ENCODE measurements at regions not wholly inside any gene's neighbourhood (a gene's known extent, or its start where the extent isn't known, plus 50 kb on each side); places are given as distances from the start of the nearest gene placed in this dataset.
"Not testable (repeated sequence)": the region's sequence is repeated elsewhere in the genome, so short reads cannot be mapped to it uniquely, and the experiment has no call there.

DNA sequence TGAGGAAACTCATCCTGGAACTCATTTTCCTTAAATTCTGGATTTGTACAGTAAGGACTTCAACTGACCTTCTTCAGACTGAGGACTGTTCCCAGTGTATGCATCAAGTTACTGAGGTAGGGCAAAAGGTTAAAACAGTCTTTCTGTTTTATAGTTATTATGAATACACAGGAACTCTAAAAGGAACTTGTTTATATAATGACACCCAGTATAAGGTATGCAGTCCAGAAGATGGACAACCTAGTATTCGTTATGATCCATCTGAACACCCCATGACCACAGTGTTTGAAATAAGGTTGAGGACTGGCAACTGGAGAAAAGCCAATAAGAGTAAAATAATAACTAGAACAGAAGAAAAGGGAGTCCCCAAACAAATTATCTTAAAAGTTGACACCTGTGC lies 779.9 kb upstream of the TMEM132C start:
- no peaks in the 10 kb centered on the region for H3K27me3 Mint-ChIP-seq
- H3K4me1 Mint-ChIP-seq: no peaks in the 10 kb centered on the region
- Histone ChIP-seq H3K9me3 (ENCODE audit: control insufficient read depth in 2 of 2, low read length in 2 of 2) (no peaks in the 10 kb centered on the region), H3K4me3 (ENCODE audit: low read depth, low read length) (no peak overlapping the region), H3K36me3 (ENCODE audit: control insufficient read depth, insufficient read depth, low read length) (no peaks in the 10 kb centered on the region), H3K27me3 (ENCODE audit: control insufficient read depth, insufficient read depth, low read length) (no peaks in the 10 kb centered on the region), H3K4me1 (ENCODE audit: control insufficient read depth, insufficient read depth, low read length, poor library complexity, severe bottlenecking) (no peaks in the 10 kb centered on the region), H3K27ac (ENCODE audit: insufficient read depth, low read length, poor library complexity, severe bottlenecking) (no peak overlapping the region)
- ATAC-seq (ENCODE audit: low read depth in 2 of 2): no peak
- H3K27ac Mint-ChIP-seq: no peak overlapping the region
- H3K9me3 Mint-ChIP-seq: peaks cover 0 to 4% (median 3%) of the 10 kb centered on the region in 7 donors
- DNase-seq: no peak
- H3K4me3 Mint-ChIP-seq: no peak overlapping the region
- no peaks in the 10 kb centered on the region for H3K36me3 Mint-ChIP-seq

GRCh38 chr12:127489061-127489460 lies 777.9 kb upstream of the TMEM132C start:
- H3K9me3 ChIP-seq (ENCODE audit: control insufficient read depth in 2 of 2, low read length in 2 of 2): no peaks in the 10 kb centered on the region
- H3K36me3 ChIP-seq (ENCODE audit: control insufficient read depth, insufficient read depth, low read length): no peaks in the 10 kb centered on the region
- no peaks in the 10 kb centered on the region for H3K4me1 Mint-ChIP-seq
- no peaks in the 10 kb centered on the region for H3K27me3 ChIP-seq (ENCODE audit: control insufficient read depth, insufficient read depth, low read length)
- no peak overlapping the region for H3K27ac ChIP-seq (ENCODE audit: insufficient read depth, low read length, poor library complexity, severe bottlenecking)
- no peak overlapping the region for H3K4me3 ChIP-seq (ENCODE audit: low read depth, low read length)
- DNase-seq (no peak), ATAC-seq (ENCODE audit: low read depth in 2 of 2) (no peak)
- no peak overlapping the region for H3K27ac Mint-ChIP-seq
- no peaks in the 10 kb centered on the region for H3K27me3 Mint-ChIP-seq
- no peaks in the 10 kb centered on the region for H3K4me1 ChIP-seq (ENCODE audit: control insufficient read depth, insufficient read depth, low read length, poor library complexity, severe bottlenecking)
- H3K4me3 Mint-ChIP-seq: no peak overlapping the region
- H3K9me3 Mint-ChIP-seq: peaks cover 0 to 6% (median 2%) of the 10 kb centered on the region in 7 donors
- no peaks in the 10 kb centered on the region for H3K36me3 Mint-ChIP-seq

DNA sequence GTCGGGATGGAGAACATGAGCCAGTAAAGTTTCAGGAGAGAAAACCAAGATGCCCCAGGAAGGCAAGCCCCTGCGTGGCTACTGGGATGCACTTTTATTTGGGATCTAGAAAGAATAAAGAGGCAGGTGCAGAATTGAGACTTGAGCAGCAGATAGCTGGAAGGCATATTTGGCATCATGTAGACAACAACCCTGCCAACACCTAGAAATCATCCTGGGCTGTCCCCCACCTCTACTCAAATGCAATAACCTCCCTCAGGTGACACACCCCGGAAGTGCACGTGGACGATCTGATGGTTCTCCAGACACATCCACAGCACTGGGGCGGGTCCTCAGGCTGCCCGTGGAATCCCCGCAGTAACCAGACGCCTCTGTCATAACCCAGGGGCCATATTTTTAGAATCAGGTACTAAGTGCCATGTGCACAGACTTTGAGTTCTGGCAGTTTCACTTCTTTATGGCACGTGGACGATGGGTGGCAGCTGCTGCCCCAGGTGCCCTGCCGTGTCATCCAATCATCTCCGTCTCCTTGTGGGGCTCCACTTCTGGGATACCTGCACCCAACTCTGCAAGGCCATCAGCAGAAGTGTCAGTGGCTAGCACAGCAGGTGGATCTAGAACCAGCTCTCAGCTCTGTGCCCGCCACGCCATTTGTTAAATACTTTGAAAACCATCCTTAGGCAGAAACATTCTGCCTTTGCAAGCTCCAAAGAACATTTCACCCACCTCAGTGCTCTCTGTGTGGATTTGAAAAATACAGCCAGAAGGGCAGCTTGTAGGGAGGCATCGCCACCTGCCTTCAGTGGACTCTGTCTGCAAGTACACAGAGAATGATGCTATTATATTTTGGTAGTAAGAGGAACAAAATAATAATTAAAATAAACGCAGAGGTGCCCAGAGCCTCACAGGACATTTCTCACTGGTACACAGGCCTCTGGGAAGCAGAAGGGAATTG lies 771.7 kb upstream of the TMEM132C start:
- DNase-seq (no peak), ATAC-seq (ENCODE audit: low read depth in 2 of 2) (no peak)
- Mint-ChIP-seq H3K27me3 (no peaks in the 10 kb centered on the region), H3K27ac (no peak overlapping the region), H3K4me1 (no peaks in the 10 kb centered on the region), H3K9me3 (peaks cover 0 to 10% (median 2%) of the 10 kb centered on the region in 7 donors), H3K36me3 (no peaks in the 10 kb centered on the region), H3K4me3 (no peak overlapping the region)
- H3K4me3 ChIP-seq (ENCODE audit: low read depth, low read length): no peak overlapping the region
- no peak overlapping the region for H3K27ac ChIP-seq (ENCODE audit: insufficient read depth, low read length, poor library complexity, severe bottlenecking)
- no peaks in the 10 kb centered on the region for H3K36me3 ChIP-seq (ENCODE audit: control insufficient read depth, insufficient read depth, low read length)
- H3K4me1 ChIP-seq (ENCODE audit: control insufficient read depth, insufficient read depth, low read length, poor library complexity, severe bottlenecking): no peaks in the 10 kb centered on the region
- H3K9me3 ChIP-seq (ENCODE audit: control insufficient read depth in 2 of 2, low read length in 2 of 2): no peaks in the 10 kb centered on the region
- H3K27me3 ChIP-seq (ENCODE audit: control insufficient read depth, insufficient read depth, low read length): no peaks in the 10 kb centered on the region

- Histone ChIP-seq H3K4me3 (ENCODE audit: low read depth, low read length) (no peak overlapping the region), H3K27ac (ENCODE audit: insufficient read depth, low read length, poor library complexity, severe bottlenecking) (no peak overlapping the region), H3K36me3 (ENCODE audit: control insufficient read depth, insufficient read depth, low read length) (no peaks in the 10 kb centered on the region), H3K9me3 (ENCODE audit: control insufficient read depth in 2 of 2, low read length in 2 of 2) (no peaks in the 10 kb centered on the region), H3K4me1 (ENCODE audit: control insufficient read depth, insufficient read depth, low read length, poor library complexity, severe bottlenecking) (no peaks in the 10 kb centered on the region), H3K27me3 (ENCODE audit: control insufficient read depth, insufficient read depth, low read length) (no peaks in the 10 kb centered on the region)
- no peaks in the 10 kb centered on the region for H3K4me1 Mint-ChIP-seq
- H3K9me3 Mint-ChIP-seq: peaks cover 0 to 12% (median 2%) of the 10 kb centered on the region in 7 donors
- no peak overlapping the region for H3K4me3 Mint-ChIP-seq
- H3K27me3 Mint-ChIP-seq: no peaks in the 10 kb centered on the region
- DNase-seq (no peak), ATAC-seq (ENCODE audit: low read depth in 2 of 2) (no peak)
- no peaks in the 10 kb centered on the region for H3K36me3 Mint-ChIP-seq
- H3K27ac Mint-ChIP-seq: no peak overlapping the region
These were observed 770.7 kb upstream of the TMEM132C start for GRCh38 chr12:127496255-127496654.

DNA sequence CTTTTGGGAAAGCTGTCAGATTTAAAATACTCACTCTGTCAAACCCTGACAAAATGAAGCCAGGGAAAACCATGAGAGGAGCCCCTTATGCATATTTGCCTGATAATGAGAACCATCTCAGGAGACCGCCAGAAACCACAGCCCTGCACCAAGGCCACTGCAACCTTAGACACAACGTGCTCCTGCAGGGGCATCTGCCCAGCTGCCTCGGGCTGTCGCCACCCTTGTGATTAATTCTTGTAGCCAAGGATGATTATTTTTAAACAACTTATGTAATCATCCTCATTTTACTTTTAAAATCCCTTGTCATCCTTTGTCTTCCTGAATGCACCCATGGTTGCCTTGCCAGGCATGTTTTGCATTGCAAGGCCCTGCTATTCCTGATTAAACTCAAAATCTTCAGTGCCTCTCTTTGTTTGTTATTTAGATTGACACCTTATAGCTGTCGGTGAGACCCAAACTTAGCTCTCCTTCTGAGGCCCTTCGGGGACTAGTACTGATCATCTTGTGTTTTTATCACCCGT lies 766.4 kb upstream of the TMEM132C start:
- H3K27me3 Mint-ChIP-seq: no peaks in the 10 kb centered on the region
- DNase-seq (no peak), ATAC-seq (ENCODE audit: low read depth in 2 of 2) (no peak)
- H3K36me3 Mint-ChIP-seq: no peaks in the 10 kb centered on the region
- peaks cover 0 to 6% (median 4%) of the 10 kb centered on the region in 7 donors for H3K9me3 Mint-ChIP-seq
- no peaks in the 10 kb centered on the region for H3K4me1 Mint-ChIP-seq
- H3K4me3 ChIP-seq (ENCODE audit: low read depth, low read length): no peak overlapping the region
- no peaks in the 10 kb centered on the region for H3K27me3 ChIP-seq (ENCODE audit: control insufficient read depth, insufficient read depth, low read length)
- H3K36me3 ChIP-seq (ENCODE audit: control insufficient read depth, insufficient read depth, low read length): no peaks in the 10 kb centered on the region
- no peaks in the 10 kb centered on the region for H3K4me1 ChIP-seq (ENCODE audit: control insufficient read depth, insufficient read depth, low read length, poor library complexity, severe bottlenecking)
- H3K27ac ChIP-seq (ENCODE audit: insufficient read depth, low read length, poor library complexity, severe bottlenecking): no peak overlapping the region
- no peak overlapping the region for H3K27ac Mint-ChIP-seq
- H3K4me3 Mint-ChIP-seq: no peak overlapping the region
- H3K9me3 ChIP-seq (ENCODE audit: control insufficient read depth in 2 of 2, low read length in 2 of 2): no peaks in the 10 kb centered on the region

DNA sequence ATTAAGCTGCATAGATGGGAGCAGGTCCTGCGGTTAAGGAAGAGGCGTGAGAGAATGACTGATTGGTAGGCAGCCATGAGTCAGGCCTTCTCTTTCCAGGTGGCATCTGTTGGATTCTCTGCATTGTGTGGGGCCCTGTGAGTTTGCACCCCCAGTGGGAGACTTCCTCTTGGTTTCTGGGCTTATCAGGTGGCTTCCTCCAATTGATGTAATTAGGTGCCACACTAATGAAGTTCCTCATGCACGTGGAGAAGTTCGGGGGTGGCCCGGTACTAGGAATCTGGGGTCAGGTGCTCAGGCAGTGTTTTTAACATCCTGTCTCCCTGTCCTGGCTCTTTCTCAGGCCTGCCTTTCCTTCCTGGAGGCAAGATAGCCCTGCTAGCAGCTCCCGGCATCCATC lies 765.1 kb upstream of the TMEM132C start:
- Histone ChIP-seq H3K4me1 (ENCODE audit: control insufficient read depth, insufficient read depth, low read length, poor library complexity, severe bottlenecking) (no peaks in the 10 kb centered on the region), H3K27me3 (ENCODE audit: control insufficient read depth, insufficient read depth, low read length) (no peaks in the 10 kb centered on the region), H3K36me3 (ENCODE audit: control insufficient read depth, insufficient read depth, low read length) (no peaks in the 10 kb centered on the region), H3K9me3 (ENCODE audit: control insufficient read depth in 2 of 2, low read length in 2 of 2) (no peaks in the 10 kb centered on the region), H3K4me3 (ENCODE audit: low read depth, low read length) (no peak overlapping the region), H3K27ac (ENCODE audit: insufficient read depth, low read length, poor library complexity, severe bottlenecking) (no peak overlapping the region)
- Mint-ChIP-seq H3K27ac (no peak overlapping the region), H3K27me3 (no peaks in the 10 kb centered on the region), H3K4me3 (no peak overlapping the region), H3K36me3 (no peaks in the 10 kb centered on the region), H3K4me1 (no peaks in the 10 kb centered on the region), H3K9me3 (peaks cover 0 to 5% (median 2%) of the 10 kb centered on the region in 7 donors)
- DNase-seq: no peak
- ATAC-seq (ENCODE audit: low read depth in 2 of 2): no peak

DNA sequence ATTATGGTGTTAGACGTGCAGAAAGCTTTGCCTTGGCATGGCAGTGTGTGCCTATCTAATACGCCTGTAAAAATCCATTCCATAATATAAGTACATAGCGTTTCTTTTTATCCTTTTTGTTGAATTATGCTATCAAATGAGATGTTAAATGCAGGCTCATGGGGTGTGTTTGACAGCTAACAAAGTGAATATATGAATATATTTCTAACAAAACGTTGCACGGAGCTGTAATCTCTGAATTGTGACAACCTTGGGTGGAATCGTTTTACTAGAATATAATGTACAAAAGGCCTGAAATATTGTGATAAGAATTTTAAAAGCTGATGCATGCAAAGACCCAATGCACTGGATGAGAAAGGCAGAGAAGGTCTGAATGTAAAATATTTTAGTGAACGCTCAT lies 763.7 kb upstream of the TMEM132C start:
- Histone ChIP-seq H3K4me1 (ENCODE audit: control insufficient read depth, insufficient read depth, low read length, poor library complexity, severe bottlenecking) (no peaks in the 10 kb centered on the region), H3K9me3 (ENCODE audit: control insufficient read depth in 2 of 2, low read length in 2 of 2) (no peaks in the 10 kb centered on the region), H3K36me3 (ENCODE audit: control insufficient read depth, insufficient read depth, low read length) (no peaks in the 10 kb centered on the region), H3K27me3 (ENCODE audit: control insufficient read depth, insufficient read depth, low read length) (no peaks in the 10 kb centered on the region), H3K27ac (ENCODE audit: insufficient read depth, low read length, poor library complexity, severe bottlenecking) (no peak overlapping the region), H3K4me3 (ENCODE audit: low read depth, low read length) (no peak overlapping the region)
- H3K4me3 Mint-ChIP-seq: no peak overlapping the region
- H3K27ac Mint-ChIP-seq: no peak overlapping the region
- no peaks in the 10 kb centered on the region for H3K4me1 Mint-ChIP-seq
- H3K27me3 Mint-ChIP-seq: no peaks in the 10 kb centered on the region
- peaks cover 0 to 10% (median 4%) of the 10 kb centered on the region in 7 donors for H3K9me3 Mint-ChIP-seq
- H3K36me3 Mint-ChIP-seq: no peaks in the 10 kb centered on the region
- ATAC-seq (ENCODE audit: low read depth in 2 of 2): no peak
- no peak for DNase-seq

DNA sequence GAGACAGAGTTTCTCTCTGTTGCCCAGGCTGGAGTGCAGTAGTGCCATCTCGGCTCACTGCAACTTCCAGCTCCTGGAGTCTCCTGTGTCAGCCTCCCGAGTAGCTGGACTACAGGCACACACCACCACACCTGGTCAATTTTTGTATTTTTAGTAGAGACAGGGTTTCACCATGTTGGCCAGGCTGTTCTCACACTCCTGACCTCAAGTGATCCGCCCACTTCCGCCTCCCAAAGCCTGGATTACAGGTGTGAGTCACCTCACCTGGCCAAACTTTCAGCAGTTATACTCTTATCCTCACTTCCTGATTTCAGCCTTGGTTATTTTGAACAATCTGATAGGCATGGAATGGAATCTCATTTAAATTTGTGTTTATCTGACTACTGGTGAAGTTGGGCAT lies 763.0 kb upstream of the TMEM132C start:
- H3K27ac ChIP-seq (ENCODE audit: insufficient read depth, low read length, poor library complexity, severe bottlenecking); H3K4me3 Mint-ChIP-seq; H3K4me1 ChIP-seq (ENCODE audit: control insufficient read depth, insufficient read depth, low read length, poor library complexity, severe bottlenecking); H3K36me3 ChIP-seq (ENCODE audit: control insufficient read depth, insufficient read depth, low read length); H3K4me3 ChIP-seq (ENCODE audit: low read depth, low read length); H3K4me1 Mint-ChIP-seq; H3K9me3 Mint-ChIP-seq; DNase-seq; H3K27me3 Mint-ChIP-seq; H3K9me3 ChIP-seq (ENCODE audit: control insufficient read depth in 2 of 2, low read length in 2 of 2); H3K27me3 ChIP-seq (ENCODE audit: control insufficient read depth, insufficient read depth, low read length); H3K36me3 Mint-ChIP-seq; H3K27ac Mint-ChIP-seq; ATAC-seq (ENCODE audit: low read depth in 2 of 2): not testable (repeated sequence)
